ENCODE measurements at regions not wholly inside any gene's neighbourhood (a gene's known extent, or its start where the extent isn't known, plus 50 kb on each side); places are given as distances from the start of the nearest gene placed in this dataset.

DNA sequence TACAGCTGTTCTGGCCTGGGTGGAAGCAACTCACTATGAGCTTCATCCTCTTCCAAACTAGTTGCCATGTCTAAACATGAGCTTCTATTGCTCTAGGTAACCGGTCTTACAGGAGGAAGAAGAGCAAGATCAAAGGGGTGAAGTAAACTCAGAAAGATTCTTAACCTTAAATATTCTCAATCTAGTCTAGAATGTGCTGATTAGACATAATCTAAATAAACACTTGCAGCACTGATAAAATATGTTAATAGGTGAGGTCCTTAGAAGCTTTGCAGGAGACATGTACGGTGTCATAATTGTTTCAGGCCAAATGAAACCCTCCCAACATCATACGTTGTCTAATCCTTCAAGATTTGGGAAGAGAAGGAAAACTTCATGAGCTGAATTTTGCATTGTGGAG is 431.6 kb upstream of the FSHR start:
- H3K27me3 Mint-ChIP-seq (ENCODE audit: low read depth in 3 of 3), result no peaks in the 10 kb centered on the region
- Histone ChIP-seq H3K36me3 (replicated peaks in 1 of 2; ENCODE audit: control insufficient read depth in 1 of 2, insufficient read depth in 2 of 2, low read length in 2 of 2) (no peaks in the 10 kb centered on the region), H3K79me2 (ENCODE audit: insufficient read depth, low read length) (no peaks in the 10 kb centered on the region), H3K4me1 (ENCODE audit: control insufficient read depth in 1 of 2, insufficient read depth in 2 of 2, low read length in 2 of 2) (no peaks in the 10 kb centered on the region), H3K27ac (ENCODE audit: low read depth in 1 of 2, low read length in 2 of 2) (no peak overlapping the region), H3K9me3 (replicated peaks in 1 of 2; ENCODE audit: control insufficient read depth in 1 of 2, insufficient read depth in 1 of 2, low read length in 2 of 2) (no peaks in the 10 kb centered on the region), H4K20me1 (ENCODE audit: insufficient read depth, low read length) (no peaks in the 10 kb centered on the region), H3K9ac (ENCODE audit: insufficient read depth, low read length, poor library complexity, severe bottlenecking) (no peak overlapping the region), H2AFZ (ENCODE audit: insufficient read depth, low read depth, low read length, poor library complexity, severe bottlenecking) (no peak overlapping the region), H3K27me3 (ENCODE audit: control insufficient read depth in 2 of 2, insufficient read depth in 2 of 2, low read length in 2 of 2) (no peaks in the 10 kb centered on the region), H3K4me2 (replicated peaks; ENCODE audit: extremely low read depth, low read length, poor library complexity, severe bottlenecking) (no peak overlapping the region), H3K4me3 (replicated peaks in 1 of 3; ENCODE audit: low read depth in 2 of 3, low read length in 3 of 3) (no peak overlapping the region)
- intact Hi-C loops (cut with micrococcal nuclease), result no loop called here
- no peak overlapping the region for H3K4me3 Mint-ChIP-seq
- WGBS (ENCODE audit: insufficient coverage), result no CpG with 5 or more reads among the region's 3 CpGs
- no peak for DNase-seq
- no peaks in the 10 kb centered on the region for H3K36me3 Mint-ChIP-seq
- TF ChIP-seq, protein P1, sequence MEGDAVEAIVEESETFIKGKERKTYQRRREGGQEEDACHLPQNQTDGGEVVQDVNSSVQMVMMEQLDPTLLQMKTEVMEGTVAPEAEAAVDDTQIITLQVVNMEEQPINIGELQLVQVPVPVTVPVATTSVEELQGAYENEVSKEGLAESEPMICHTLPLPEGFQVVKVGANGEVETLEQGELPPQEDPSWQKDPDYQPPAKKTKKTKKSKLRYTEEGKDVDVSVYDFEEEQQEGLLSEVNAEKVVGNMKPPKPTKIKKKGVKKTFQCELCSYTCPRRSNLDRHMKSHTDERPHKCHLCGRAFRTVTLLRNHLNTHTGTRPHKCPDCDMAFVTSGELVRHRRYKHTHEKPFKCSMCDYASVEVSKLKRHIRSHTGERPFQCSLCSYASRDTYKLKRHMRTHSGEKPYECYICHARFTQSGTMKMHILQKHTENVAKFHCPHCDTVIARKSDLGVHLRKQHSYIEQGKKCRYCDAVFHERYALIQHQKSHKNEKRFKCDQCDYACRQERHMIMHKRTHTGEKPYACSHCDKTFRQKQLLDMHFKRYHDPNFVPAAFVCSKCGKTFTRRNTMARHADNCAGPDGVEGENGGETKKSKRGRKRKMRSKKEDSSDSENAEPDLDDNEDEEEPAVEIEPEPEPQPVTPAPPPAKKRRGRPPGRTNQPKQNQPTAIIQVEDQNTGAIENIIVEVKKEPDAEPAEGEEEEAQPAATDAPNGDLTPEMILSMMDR (IDR thresholded peaks at IDR 0.05), result no peak
- H3K9me3 Mint-ChIP-seq, result peaks cover 0 to 2% (median 0%) of the 10 kb centered on the region in 7 donors
- no peak overlapping the region for H3K27ac Mint-ChIP-seq
- no peaks in the 10 kb centered on the region for H3K4me1 Mint-ChIP-seq

DNA sequence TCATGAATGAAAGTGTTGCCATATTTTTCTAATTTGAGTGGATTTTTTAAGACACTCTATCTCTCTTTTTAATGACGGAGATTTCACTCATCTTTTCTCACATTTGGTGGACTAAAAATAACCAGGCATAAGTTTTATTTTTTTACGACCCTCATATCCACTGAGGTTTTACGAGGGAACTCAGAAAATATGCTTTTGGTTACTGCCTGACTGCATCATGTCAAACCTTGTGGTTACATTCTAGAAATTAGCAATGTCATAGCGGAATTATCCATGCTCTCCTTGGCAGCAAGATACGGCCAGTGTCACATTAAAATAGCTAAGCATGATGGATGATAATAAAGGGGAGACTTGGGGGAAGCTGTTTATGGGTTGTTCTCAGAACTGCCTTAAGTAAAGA is 428.6 kb upstream of the FSHR start:
- H3K4me3 ChIP-seq (replicated peaks in 1 of 3; ENCODE audit: low read depth in 2 of 3, low read length in 3 of 3), result no peak overlapping the region
- Mint-ChIP-seq H3K27ac (no peak overlapping the region), H3K27me3 (ENCODE audit: low read depth in 3 of 3) (no peaks in the 10 kb centered on the region), H3K4me1 (no peaks in the 10 kb centered on the region), H3K4me3 (no peak overlapping the region), H3K9me3 (peaks cover 0 to 3% (median 0%) of the 10 kb centered on the region in 7 donors), H3K36me3 (no peaks in the 10 kb centered on the region)
- no peak overlapping the region for H2AFZ ChIP-seq (ENCODE audit: insufficient read depth, low read depth, low read length, poor library complexity, severe bottlenecking)
- no peak for DNase-seq
- H4K20me1 ChIP-seq (ENCODE audit: insufficient read depth, low read length), result no peaks in the 10 kb centered on the region
- TF ChIP-seq, protein P1 (IDR thresholded peaks at IDR 0.05), result no peak
- H3K79me2 ChIP-seq (ENCODE audit: insufficient read depth, low read length), result no peaks in the 10 kb centered on the region
- no peak overlapping the region for H3K9ac ChIP-seq (ENCODE audit: insufficient read depth, low read length, poor library complexity, severe bottlenecking)
- H3K27me3 ChIP-seq (ENCODE audit: control insufficient read depth in 2 of 2, insufficient read depth in 2 of 2, low read length in 2 of 2), result no peaks in the 10 kb centered on the region
- no peaks in the 10 kb centered on the region for H3K9me3 ChIP-seq (replicated peaks in 1 of 2; ENCODE audit: control insufficient read depth in 1 of 2, insufficient read depth in 1 of 2, low read length in 2 of 2)
- no peaks in the 10 kb centered on the region for H3K36me3 ChIP-seq (replicated peaks in 1 of 2; ENCODE audit: control insufficient read depth in 1 of 2, insufficient read depth in 2 of 2, low read length in 2 of 2)
- no peak overlapping the region for H3K4me2 ChIP-seq (replicated peaks; ENCODE audit: extremely low read depth, low read length, poor library complexity, severe bottlenecking)
- H3K27ac ChIP-seq (ENCODE audit: low read depth in 1 of 2, low read length in 2 of 2), result no peak overlapping the region
- 31% methylated on average over 3 of the region's 5 CpGs for WGBS (ENCODE audit: insufficient coverage)
- intact Hi-C loops (cut with micrococcal nuclease), result no loop called here
- H3K4me1 ChIP-seq (ENCODE audit: control insufficient read depth in 1 of 2, insufficient read depth in 2 of 2, low read length in 2 of 2), result no peaks in the 10 kb centered on the region

Measured in CD14-positive monocyte (primary cell).